ENCODE measurements at regions not wholly inside any gene's neighbourhood (a gene's known extent, or its start where the extent isn't known, plus 50 kb on each side); places are given as distances from the start of the nearest gene placed in this dataset.
A peak's percentile ranks its signal among the peaks of the same experiment; 100 is the strongest.

DNA sequence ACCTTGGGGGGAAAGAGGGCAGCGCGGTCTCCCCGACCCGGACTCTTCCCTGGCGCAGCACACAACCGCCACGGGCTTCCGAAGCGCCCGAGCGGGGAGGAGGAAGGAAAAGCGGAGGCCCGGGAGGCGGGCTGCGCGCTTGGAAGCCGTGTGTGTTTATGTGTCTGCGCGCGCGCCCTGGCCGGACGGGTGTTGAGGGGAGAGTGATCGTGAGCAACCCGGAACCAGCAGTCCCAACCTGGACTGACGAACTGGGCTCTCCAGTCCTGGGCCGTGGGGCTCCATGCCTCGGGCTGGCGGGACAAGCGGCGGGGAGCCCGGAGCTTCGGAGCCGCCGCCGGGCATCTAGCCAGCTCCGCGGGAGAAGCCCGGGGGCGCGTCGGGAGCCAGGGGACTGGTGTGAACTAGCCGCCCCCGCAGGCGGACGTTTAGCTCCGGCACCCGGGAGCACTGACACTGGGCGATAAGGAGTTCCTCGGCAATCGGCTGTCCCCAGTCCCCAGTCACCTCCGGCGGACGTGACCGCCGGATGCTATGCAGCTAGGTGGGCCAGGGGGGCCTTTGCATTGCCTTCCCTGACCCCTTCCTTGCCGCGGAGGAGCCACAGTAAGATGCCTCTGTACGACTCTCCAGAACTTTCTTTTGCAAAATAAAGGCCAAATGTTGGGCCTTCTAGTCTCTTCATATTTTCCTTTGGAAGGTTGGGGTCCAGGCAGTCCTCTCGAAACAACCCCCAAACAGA, 74.8 kb upstream of the BCOR start:
- Histone ChIP-seq H3K4me3 (ENCODE audit: low read length) (peak overlapping the region; percentile 59), H3K36me3 (ENCODE audit: control insufficient read depth, low read depth, low read length) (no peaks in the 10 kb centered on the region), H3K9ac (ENCODE audit: low read length) (peak overlapping the region; percentile 65), H3K27ac (ENCODE audit: low read length) (no peak overlapping the region), H3K9me3 (ENCODE audit: control insufficient read depth, low read depth, low read length) (no peaks in the 10 kb centered on the region), H3K27me3 (ENCODE audit: control insufficient read depth, insufficient read depth, low read length) (peaks cover 50% of the 10 kb centered on the region), H3K4me1 (ENCODE audit: control insufficient read depth, low read depth, low read length) (peaks cover 53% of the 10 kb centered on the region)

DNA sequence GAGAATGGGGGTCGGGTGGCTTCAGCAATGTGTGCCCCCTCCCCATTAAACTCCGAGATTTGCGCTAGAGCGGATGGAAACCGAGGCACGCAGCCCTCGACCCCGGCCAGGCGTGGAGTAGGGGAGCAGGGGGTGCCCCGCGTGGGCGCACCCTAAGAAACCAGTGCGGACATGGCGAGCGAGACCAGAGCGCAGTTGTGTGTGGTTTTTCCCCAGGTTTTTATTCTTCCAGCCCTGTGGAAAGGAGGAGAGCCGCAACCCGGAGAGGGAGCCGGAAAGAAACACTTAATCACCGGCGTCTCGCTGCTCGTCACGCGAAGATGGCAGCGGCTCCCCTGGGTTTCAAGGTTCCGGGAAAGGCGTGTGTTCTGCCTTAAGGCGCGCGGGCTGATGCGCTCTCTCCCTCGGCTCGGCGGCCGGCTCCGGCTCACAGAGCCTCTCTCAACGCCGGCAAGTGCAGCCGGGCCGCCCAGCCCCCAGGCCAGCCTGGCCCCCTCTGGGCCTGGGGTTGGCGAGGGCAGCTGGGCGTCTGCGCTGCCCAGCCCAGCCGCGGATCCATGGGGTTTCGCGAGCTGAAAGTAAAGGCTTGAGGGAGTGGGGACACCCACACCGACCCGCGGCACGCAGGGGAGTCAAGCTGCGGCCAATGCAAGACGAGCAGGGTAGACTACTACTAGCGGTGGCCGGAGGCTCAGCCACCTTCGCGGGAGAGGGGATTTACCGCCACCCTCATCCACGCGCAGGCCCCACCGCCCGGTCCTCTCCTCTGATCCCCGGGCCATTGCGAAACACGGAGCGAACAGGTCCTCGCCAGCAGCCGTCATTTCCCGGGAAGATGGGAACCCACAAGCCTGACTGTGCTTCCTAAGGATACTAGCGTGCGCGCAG, 74.0 kb upstream of the BCOR start:
- H3K9me3 ChIP-seq (ENCODE audit: control insufficient read depth, low read depth, low read length): no peaks in the 10 kb centered on the region
- no peak overlapping the region for H3K27ac ChIP-seq (ENCODE audit: low read length)
- peaks cover 58% of the 10 kb centered on the region for H3K27me3 ChIP-seq (ENCODE audit: control insufficient read depth, insufficient read depth, low read length)
- peaks cover 56% of the 10 kb centered on the region for H3K4me1 ChIP-seq (ENCODE audit: control insufficient read depth, low read depth, low read length)
- H3K4me3 ChIP-seq (ENCODE audit: low read length): peak overlapping the region; percentile 59
- H3K9ac ChIP-seq (ENCODE audit: low read length): peak overlapping the region; percentile 65
- H3K36me3 ChIP-seq (ENCODE audit: control insufficient read depth, low read depth, low read length): no peaks in the 10 kb centered on the region

DNA sequence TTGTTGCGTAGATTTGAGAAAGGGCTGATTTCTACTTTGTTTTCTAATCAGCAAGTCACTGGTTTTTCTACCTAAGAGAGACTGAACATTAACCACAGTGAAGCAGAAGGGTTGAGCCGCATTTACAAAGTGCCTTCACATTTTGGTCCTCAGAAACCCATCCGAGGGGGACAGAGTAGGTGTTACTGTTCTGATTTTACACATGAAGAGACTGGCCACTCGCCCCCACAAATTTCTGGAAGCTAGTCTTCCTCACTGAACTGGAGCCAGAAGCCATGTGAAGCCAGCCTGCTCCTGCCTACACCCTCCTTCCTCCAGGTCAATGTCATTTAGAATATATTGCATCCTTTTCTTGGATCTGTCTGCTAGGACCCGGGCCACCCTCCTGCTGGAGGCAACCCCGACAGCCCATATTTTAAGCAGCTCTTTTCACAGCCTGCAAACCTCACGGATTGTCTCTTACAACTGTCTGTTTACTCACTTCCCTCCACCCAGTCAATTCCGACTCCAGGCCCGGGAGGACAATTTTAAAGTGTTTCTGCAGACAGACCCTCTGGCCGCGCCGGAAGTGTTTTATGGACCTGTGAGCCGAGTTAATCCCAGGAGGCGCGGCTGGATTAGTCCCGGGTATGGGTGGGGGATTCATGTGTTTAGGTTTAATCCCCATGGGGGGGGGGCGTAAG, 73.2 kb upstream of the BCOR start:
- Histone ChIP-seq H3K36me3 (ENCODE audit: control insufficient read depth, low read depth, low read length) (no peaks in the 10 kb centered on the region), H3K4me1 (ENCODE audit: control insufficient read depth, low read depth, low read length) (peaks cover 62% of the 10 kb centered on the region), H3K4me3 (ENCODE audit: low read length) (peak overlapping the region; percentile 59), H3K27ac (ENCODE audit: low read length) (no peak overlapping the region), H3K9ac (ENCODE audit: low read length) (peak overlapping the region; percentile 65), H3K9me3 (ENCODE audit: control insufficient read depth, low read depth, low read length) (no peaks in the 10 kb centered on the region), H3K27me3 (ENCODE audit: control insufficient read depth, insufficient read depth, low read length) (peaks cover 66% of the 10 kb centered on the region)

DNA sequence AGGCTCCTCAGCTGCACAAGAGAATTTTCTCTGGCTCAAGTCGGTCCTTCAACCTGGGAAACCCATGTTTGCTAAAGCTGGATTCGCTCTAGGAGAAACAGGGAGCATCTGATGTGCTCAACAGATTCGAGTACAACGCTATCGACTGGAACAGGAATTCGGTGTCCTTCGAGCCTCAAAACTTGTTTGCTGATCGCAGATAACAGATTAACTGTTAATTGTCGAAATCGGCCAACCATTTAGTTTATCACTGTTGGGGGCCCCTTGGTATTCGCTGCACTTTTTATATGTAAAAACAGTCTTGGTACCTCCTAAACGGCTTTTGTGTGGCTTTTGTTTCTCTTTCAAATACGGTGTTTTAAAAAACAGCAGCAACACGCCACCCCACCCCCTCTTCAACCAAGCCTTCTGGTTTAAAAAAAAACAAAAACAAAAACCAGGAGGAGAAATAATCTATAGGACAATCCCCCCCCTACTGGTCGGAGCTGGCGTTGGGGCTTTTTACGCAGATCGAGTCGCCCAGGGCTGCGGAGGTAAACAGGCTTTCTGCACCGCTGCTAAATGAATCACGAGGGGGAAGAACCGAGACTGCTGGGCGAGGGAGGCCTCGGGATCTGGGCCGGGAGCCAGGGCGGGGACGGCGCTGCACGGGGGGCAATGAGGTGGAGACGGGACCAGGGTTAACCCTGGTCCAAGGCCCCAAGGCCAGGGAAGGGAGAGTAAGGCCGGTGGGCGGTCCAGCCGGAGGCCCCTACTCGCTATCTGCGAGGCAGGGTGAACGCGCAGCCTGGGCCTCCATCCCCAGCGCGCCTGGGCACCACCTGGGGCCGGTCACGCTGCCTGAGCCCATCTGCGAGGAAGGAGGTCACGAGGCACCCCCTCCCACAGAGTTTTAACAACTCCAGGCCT, 71.7 kb upstream of the BCOR start:
- peak overlapping the region; percentile 59 for H3K9ac ChIP-seq (ENCODE audit: low read length)
- peaks cover 81% of the 10 kb centered on the region for H3K27me3 ChIP-seq (ENCODE audit: control insufficient read depth, insufficient read depth, low read length)
- H3K4me3 ChIP-seq (ENCODE audit: low read length): peak overlapping the region; percentile 59
- peaks cover 69% of the 10 kb centered on the region for H3K4me1 ChIP-seq (ENCODE audit: control insufficient read depth, low read depth, low read length)
- peak overlapping the region; percentile 65 for H3K27ac ChIP-seq (ENCODE audit: low read length)
- H3K36me3 ChIP-seq (ENCODE audit: control insufficient read depth, low read depth, low read length): no peaks in the 10 kb centered on the region
- H3K9me3 ChIP-seq (ENCODE audit: control insufficient read depth, low read depth, low read length): no peaks in the 10 kb centered on the region

DNA sequence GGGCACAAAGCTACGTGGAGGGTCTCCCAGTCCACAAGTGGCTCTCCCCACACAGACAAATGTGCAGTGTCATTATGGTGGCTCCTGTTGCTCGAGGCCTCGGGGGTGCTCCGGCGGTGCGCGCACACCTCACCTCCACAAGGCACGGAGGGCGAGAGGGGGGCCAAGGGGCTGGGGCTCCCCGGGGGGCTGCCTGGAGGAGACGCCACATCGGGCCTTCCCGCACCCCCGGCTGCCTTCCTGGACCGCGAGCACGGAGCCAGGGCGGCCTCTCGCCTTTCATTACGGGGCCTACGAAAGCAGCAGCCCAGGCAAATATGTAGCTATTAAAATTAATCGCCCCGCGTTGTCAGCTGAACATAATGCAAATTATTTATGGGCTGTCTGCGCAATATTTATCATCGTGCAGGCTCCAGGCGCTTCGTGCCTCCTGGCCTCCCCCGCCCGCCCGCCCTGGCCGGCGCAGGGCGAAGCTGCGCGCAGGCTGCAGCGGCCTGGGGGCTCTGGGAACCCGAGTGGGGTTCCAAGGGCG, 70.8 kb upstream of the BCOR start:
- no peaks in the 10 kb centered on the region for H3K9me3 ChIP-seq (ENCODE audit: control insufficient read depth, low read depth, low read length)
- peak overlapping the region; percentile 79 for H3K27ac ChIP-seq (ENCODE audit: low read length)
- H3K4me3 ChIP-seq (ENCODE audit: low read length): peak overlapping the region; percentile 64
- peaks cover 82% of the 10 kb centered on the region for H3K27me3 ChIP-seq (ENCODE audit: control insufficient read depth, insufficient read depth, low read length)
- H3K9ac ChIP-seq (ENCODE audit: low read length): peak overlapping the region; percentile 84
- no peaks in the 10 kb centered on the region for H3K36me3 ChIP-seq (ENCODE audit: control insufficient read depth, low read depth, low read length)
- peaks cover 65% of the 10 kb centered on the region for H3K4me1 ChIP-seq (ENCODE audit: control insufficient read depth, low read depth, low read length)

DNA sequence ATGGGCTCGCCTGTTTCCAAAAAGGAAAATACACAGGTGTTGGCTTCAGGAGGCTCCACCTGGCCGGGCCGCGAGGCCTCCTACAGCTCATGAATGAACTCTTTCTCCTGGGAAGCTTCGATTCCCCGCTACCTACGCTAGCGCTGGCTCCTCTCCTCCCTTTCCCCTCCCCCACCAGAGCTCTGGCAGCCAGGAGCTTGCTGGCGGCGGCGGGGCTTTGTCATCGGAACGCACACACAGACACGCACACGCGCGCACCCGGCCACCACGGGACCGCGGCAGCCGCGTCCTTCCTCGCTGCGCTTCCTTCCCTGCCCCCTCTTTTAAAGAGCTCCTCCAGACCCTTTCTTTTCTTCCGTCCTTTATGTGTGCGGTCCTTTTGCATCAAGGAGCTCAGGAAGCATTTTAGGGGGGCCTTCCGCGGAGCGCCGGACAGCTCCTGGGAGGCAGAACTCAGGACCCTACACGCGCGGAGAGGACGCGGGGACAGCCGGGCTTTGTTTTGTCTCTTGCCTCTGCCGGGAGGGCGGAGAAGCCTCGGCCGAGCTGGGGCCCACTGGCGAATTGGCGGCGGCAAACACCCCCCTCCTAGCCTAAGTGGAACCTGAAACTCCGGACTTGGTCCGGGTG, 70.2 kb upstream of the BCOR start:
- H3K4me1 ChIP-seq (ENCODE audit: control insufficient read depth, low read depth, low read length): peaks cover 62% of the 10 kb centered on the region
- H3K36me3 ChIP-seq (ENCODE audit: control insufficient read depth, low read depth, low read length): no peaks in the 10 kb centered on the region
- no peaks in the 10 kb centered on the region for H3K9me3 ChIP-seq (ENCODE audit: control insufficient read depth, low read depth, low read length)
- peak overlapping the region; percentile 79 for H3K27ac ChIP-seq (ENCODE audit: low read length)
- peak overlapping the region; percentile 84 for H3K9ac ChIP-seq (ENCODE audit: low read length)
- H3K27me3 ChIP-seq (ENCODE audit: control insufficient read depth, insufficient read depth, low read length): peaks cover 80% of the 10 kb centered on the region
- peak overlapping the region; percentile 64 for H3K4me3 ChIP-seq (ENCODE audit: low read length)

DNA sequence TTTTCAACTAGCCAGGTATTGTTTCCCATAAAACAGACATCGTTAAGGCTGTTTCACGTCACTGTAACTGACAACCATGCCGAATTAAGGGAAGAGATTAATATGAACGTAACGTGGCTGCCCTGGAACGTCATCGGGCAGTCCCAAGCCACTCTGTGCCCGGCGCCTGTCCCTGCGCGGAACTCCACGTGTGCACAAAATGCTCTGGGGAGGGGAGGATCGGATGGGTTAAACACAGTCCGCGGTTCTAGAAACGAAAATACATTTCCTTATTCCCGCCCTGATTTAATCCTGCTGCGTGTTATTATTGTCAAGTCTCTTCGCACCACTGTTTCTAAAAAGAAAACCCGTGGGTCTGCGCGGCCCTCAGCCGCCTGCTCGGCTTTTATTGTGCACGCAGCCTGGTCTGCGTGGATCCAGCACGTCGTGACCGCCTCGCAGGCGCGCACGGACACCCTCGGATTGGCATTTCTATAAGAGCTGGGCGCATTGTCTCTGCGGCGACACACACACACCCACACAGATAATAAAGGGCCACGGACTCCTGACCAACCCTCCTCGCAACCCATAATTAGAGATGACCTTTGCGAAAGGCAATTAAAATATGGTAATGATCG, 69.6 kb upstream of the BCOR start:
- peak overlapping the region; percentile 84 for H3K9ac ChIP-seq (ENCODE audit: low read length)
- H3K27me3 ChIP-seq (ENCODE audit: control insufficient read depth, insufficient read depth, low read length): peaks cover 80% of the 10 kb centered on the region
- H3K4me1 ChIP-seq (ENCODE audit: control insufficient read depth, low read depth, low read length): peaks cover 64% of the 10 kb centered on the region
- H3K36me3 ChIP-seq (ENCODE audit: control insufficient read depth, low read depth, low read length): no peaks in the 10 kb centered on the region
- H3K4me3 ChIP-seq (ENCODE audit: low read length): peak overlapping the region; percentile 64
- H3K27ac ChIP-seq (ENCODE audit: low read length): no peak overlapping the region
- no peaks in the 10 kb centered on the region for H3K9me3 ChIP-seq (ENCODE audit: control insufficient read depth, low read depth, low read length)

DNA sequence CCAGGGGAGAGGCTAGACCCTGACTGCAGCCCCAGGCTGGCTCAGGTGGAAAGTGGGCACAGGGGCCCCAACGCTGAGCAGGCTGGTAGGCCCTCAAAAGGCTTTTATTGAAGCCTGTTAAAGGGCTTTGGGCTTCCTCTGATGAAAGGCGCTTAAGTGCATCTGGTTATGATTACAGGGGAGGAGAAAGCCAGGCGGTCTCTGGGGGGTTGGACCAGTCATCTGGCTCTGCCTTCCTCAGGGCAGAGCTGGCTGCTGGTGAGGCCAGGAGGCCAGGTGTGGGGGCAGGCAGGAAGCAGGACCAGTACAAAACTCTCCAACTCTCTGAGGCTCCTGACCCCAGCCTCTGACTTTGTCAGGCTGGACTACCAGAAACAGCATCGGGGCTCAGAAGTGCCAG, 68.8 kb upstream of the BCOR start:
- Histone ChIP-seq H3K4me3 (ENCODE audit: low read length) (peak overlapping the region; percentile 64), H3K4me1 (ENCODE audit: control insufficient read depth, low read depth, low read length) (peaks cover 64% of the 10 kb centered on the region), H3K27ac (ENCODE audit: low read length) (no peak overlapping the region), H3K9ac (ENCODE audit: low read length) (no peak overlapping the region), H3K27me3 (ENCODE audit: control insufficient read depth, insufficient read depth, low read length) (peaks cover 76% of the 10 kb centered on the region), H3K9me3 (ENCODE audit: control insufficient read depth, low read depth, low read length) (no peaks in the 10 kb centered on the region), H3K36me3 (ENCODE audit: control insufficient read depth, low read depth, low read length) (no peaks in the 10 kb centered on the region)

DNA sequence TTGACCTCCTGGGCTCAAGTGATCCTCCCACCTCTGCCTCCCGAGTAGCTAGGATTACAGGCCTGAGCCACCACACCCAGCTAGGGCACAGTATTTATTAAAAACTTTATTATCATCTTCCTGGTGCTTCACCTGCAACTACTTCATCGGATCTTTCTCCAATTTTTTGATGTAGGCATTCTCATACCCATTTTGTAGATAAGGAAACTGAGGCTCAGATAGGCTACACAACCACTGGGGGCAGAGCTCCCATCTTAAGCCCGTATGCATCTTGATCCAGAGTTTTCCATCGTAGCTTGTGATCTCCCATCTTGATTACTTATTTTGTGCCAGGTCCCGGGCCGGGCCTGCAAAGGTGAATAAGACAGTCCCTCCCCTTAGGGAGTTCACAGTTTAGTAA, 68.1 kb upstream of the BCOR start:
- Histone ChIP-seq H3K27ac (ENCODE audit: low read length) (no peak overlapping the region), H3K4me1 (ENCODE audit: control insufficient read depth, low read depth, low read length) (peaks cover 58% of the 10 kb centered on the region), H3K9ac (ENCODE audit: low read length) (no peak overlapping the region), H3K4me3 (ENCODE audit: low read length) (no peak overlapping the region), H3K36me3 (ENCODE audit: control insufficient read depth, low read depth, low read length) (no peaks in the 10 kb centered on the region), H3K27me3 (ENCODE audit: control insufficient read depth, insufficient read depth, low read length) (peaks cover 69% of the 10 kb centered on the region), H3K9me3 (ENCODE audit: control insufficient read depth, low read depth, low read length) (no peaks in the 10 kb centered on the region)

DNA sequence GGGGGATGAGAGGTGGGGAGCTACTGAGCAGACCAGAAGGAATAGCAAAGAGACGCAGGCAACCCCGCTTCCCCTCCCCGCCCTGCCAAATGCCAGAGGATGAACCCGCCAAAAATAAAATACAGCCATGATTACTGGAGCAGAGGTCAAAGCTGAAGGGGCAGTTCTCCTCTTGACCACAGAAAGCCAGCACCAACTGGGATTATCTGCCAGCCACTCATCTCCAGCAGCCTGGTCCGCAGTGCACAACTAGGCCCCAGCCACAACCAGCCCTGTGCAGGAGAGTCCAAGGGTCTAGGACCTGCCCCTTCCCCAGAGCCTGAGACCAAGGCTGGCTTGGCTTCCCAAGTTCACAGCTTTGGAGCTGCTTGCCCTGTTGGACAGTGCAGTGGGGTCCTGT, 67.4 kb upstream of the BCOR start:
- Histone ChIP-seq H3K9me3 (ENCODE audit: control insufficient read depth, low read depth, low read length) (no peaks in the 10 kb centered on the region), H3K9ac (ENCODE audit: low read length) (no peak overlapping the region), H3K27ac (ENCODE audit: low read length) (no peak overlapping the region), H3K36me3 (ENCODE audit: control insufficient read depth, low read depth, low read length) (no peaks in the 10 kb centered on the region), H3K4me3 (ENCODE audit: low read length) (no peak overlapping the region), H3K27me3 (ENCODE audit: control insufficient read depth, insufficient read depth, low read length) (peaks cover 63% of the 10 kb centered on the region), H3K4me1 (ENCODE audit: control insufficient read depth, low read depth, low read length) (peaks cover 53% of the 10 kb centered on the region)
